ENCODE measurements at regions not wholly inside any gene's neighbourhood (a gene's known extent, or its start where the extent isn't known, plus 50 kb on each side); places are given as distances from the start of the nearest gene placed in this dataset.
A peak's percentile ranks its signal among the peaks of the same experiment; 100 is the strongest.

GRCh38 chrX:120773801-120774200 lies 101.9 kb downstream of the CT47B1 start:
- H3K23ac ChIP-seq (ENCODE audit: low read length), result no peak overlapping the region
- no peak overlapping the region for H3K4me2 ChIP-seq (ENCODE audit: low read length)
- H2BK5ac ChIP-seq (ENCODE audit: low read depth, low read length, poor library complexity), result no peak overlapping the region
- H3K9me3 ChIP-seq (ENCODE audit: insufficient read depth, low read depth, low read length), result no peaks in the 10 kb centered on the region
- no peak overlapping the region for H3K18ac ChIP-seq (ENCODE audit: low read length)
- H3K27me3 ChIP-seq (ENCODE audit: insufficient read depth, low read length), result no peaks in the 10 kb centered on the region
- H3K27ac ChIP-seq (ENCODE audit: low read depth, low read length), result no peak overlapping the region
- H3K79me1 ChIP-seq (ENCODE audit: low read length), result no peaks in the 10 kb centered on the region
- no peak overlapping the region for H2BK120ac ChIP-seq (ENCODE audit: insufficient read depth, low read length, poor library complexity)
- no peak overlapping the region for H4K91ac ChIP-seq (ENCODE audit: low read depth, low read length)
- H4K12ac ChIP-seq (ENCODE audit: low read depth, low read length), result no peak overlapping the region
- no peak overlapping the region for H3K9ac ChIP-seq (ENCODE audit: low read length)
- no peak overlapping the region for H2AFZ ChIP-seq (ENCODE audit: insufficient read depth, low read length, poor library complexity)
- no peak overlapping the region for H4K8ac ChIP-seq (ENCODE audit: low read depth, low read length)
- no peak for DNase-seq
- H3K36me3 ChIP-seq (ENCODE audit: control insufficient read depth in 1 of 2, insufficient read depth in 2 of 2, low read length in 2 of 2), result no peaks in the 10 kb centered on the region
- no peak overlapping the region for H3K14ac ChIP-seq (ENCODE audit: low read length)
- WGBS (ENCODE audit: extremely low coverage, insufficient coverage, insufficient read length), result no CpG with 5 or more reads among the region's 5 CpGs
- H3K4me1 ChIP-seq (ENCODE audit: control insufficient read depth in 1 of 2, insufficient read depth in 2 of 2, low read length in 2 of 2), result no peaks in the 10 kb centered on the region
- H2AK5ac ChIP-seq (ENCODE audit: low read length), result no peak overlapping the region
- no peak overlapping the region for H3K4me3 ChIP-seq (ENCODE audit: low read depth, low read length)
- no peak overlapping the region for H3K4ac ChIP-seq (ENCODE audit: low read depth, low read length)
- H2BK12ac ChIP-seq (ENCODE audit: low read length), result no peak overlapping the region
- no peaks in the 10 kb centered on the region for H3K79me2 ChIP-seq (ENCODE audit: control insufficient read depth, insufficient read depth, low read length, poor library complexity)

- no peaks in the 10 kb centered on the region for H3K36me3 ChIP-seq (ENCODE audit: control insufficient read depth in 1 of 2, insufficient read depth in 2 of 2, low read length in 2 of 2)
- H2AK5ac ChIP-seq (ENCODE audit: low read length), result no peak overlapping the region
- no peaks in the 10 kb centered on the region for H3K79me1 ChIP-seq (ENCODE audit: low read length)
- H4K8ac ChIP-seq (ENCODE audit: low read depth, low read length), result no peak overlapping the region
- no peak overlapping the region for H3K4me3 ChIP-seq (ENCODE audit: low read depth, low read length)
- H3K9ac ChIP-seq (ENCODE audit: low read length), result no peak overlapping the region
- H4K12ac ChIP-seq (ENCODE audit: low read depth, low read length), result no peak overlapping the region
- no peak overlapping the region for H3K14ac ChIP-seq (ENCODE audit: low read length)
- no peak overlapping the region for H2BK5ac ChIP-seq (ENCODE audit: low read depth, low read length, poor library complexity)
- H3K4ac ChIP-seq (ENCODE audit: low read depth, low read length), result no peak overlapping the region
- H3K23ac ChIP-seq (ENCODE audit: low read length), result no peak overlapping the region
- H4K91ac ChIP-seq (ENCODE audit: low read depth, low read length), result no peak overlapping the region
- no peak overlapping the region for H3K18ac ChIP-seq (ENCODE audit: low read length)
- H2BK12ac ChIP-seq (ENCODE audit: low read length), result no peak overlapping the region
- no peak overlapping the region for H3K4me2 ChIP-seq (ENCODE audit: low read length)
- peak; percentile 40 to 80 for DNase-seq
- H3K4me1 ChIP-seq (ENCODE audit: control insufficient read depth in 1 of 2, insufficient read depth in 2 of 2, low read length in 2 of 2), result no peaks in the 10 kb centered on the region
- no peak overlapping the region for H2BK120ac ChIP-seq (ENCODE audit: insufficient read depth, low read length, poor library complexity)
- no peak overlapping the region for H3K27ac ChIP-seq (ENCODE audit: low read depth, low read length)
- no peaks in the 10 kb centered on the region for H3K27me3 ChIP-seq (ENCODE audit: insufficient read depth, low read length)
- no peaks in the 10 kb centered on the region for H3K79me2 ChIP-seq (ENCODE audit: control insufficient read depth, insufficient read depth, low read length, poor library complexity)
- H3K9me3 ChIP-seq (ENCODE audit: insufficient read depth, low read depth, low read length), result no peaks in the 10 kb centered on the region
- no CpG with 5 or more reads among the region's 8 CpGs for WGBS (ENCODE audit: extremely low coverage, insufficient coverage, insufficient read length)
- no peak overlapping the region for H2AFZ ChIP-seq (ENCODE audit: insufficient read depth, low read length, poor library complexity)
Measured at GRCh38 chrX:120769576-120770341, 105.9 kb downstream of the CT47B1 start.

GRCh38 chrX:120768681-120769080 lies 107.0 kb downstream of the CT47B1 start:
- no peak overlapping the region for H2BK120ac ChIP-seq (ENCODE audit: insufficient read depth, low read length, poor library complexity)
- DNase-seq, result peak in 1 of 2 donors; percentile 37
- WGBS (ENCODE audit: extremely low coverage, insufficient coverage, insufficient read length), result no CpG with 5 or more reads among the region's 2 CpGs

GRCh38 chrX:120768254-120768653 lies 107.4 kb downstream of the CT47B1 start:
- Histone ChIP-seq H2BK12ac (ENCODE audit: low read length) (no peak overlapping the region), H3K23ac (ENCODE audit: low read length) (no peak overlapping the region), H3K36me3 (ENCODE audit: control insufficient read depth in 1 of 2, insufficient read depth in 2 of 2, low read length in 2 of 2) (no peaks in the 10 kb centered on the region), H2AK5ac (ENCODE audit: low read length) (no peak overlapping the region), H3K27me3 (ENCODE audit: insufficient read depth, low read length) (no peaks in the 10 kb centered on the region), H3K18ac (ENCODE audit: low read length) (no peak overlapping the region), H3K4me2 (ENCODE audit: low read length) (no peak overlapping the region), H3K79me1 (ENCODE audit: low read length) (no peaks in the 10 kb centered on the region), H3K4me1 (ENCODE audit: control insufficient read depth in 1 of 2, insufficient read depth in 2 of 2, low read length in 2 of 2) (no peaks in the 10 kb centered on the region), H3K79me2 (ENCODE audit: control insufficient read depth, insufficient read depth, low read length, poor library complexity) (no peaks in the 10 kb centered on the region), H3K9me3 (ENCODE audit: insufficient read depth, low read depth, low read length) (no peaks in the 10 kb centered on the region), H2BK120ac (ENCODE audit: insufficient read depth, low read length, poor library complexity) (no peak overlapping the region), H3K14ac (ENCODE audit: low read length) (no peak overlapping the region), H4K8ac (ENCODE audit: low read depth, low read length) (no peak overlapping the region), H4K12ac (ENCODE audit: low read depth, low read length) (no peak overlapping the region), H3K4me3 (ENCODE audit: low read depth, low read length) (no peak overlapping the region), H2BK5ac (ENCODE audit: low read depth, low read length, poor library complexity) (no peak overlapping the region), H3K27ac (ENCODE audit: low read depth, low read length) (no peak overlapping the region), H4K91ac (ENCODE audit: low read depth, low read length) (no peak overlapping the region), H3K4ac (ENCODE audit: low read depth, low read length) (no peak overlapping the region), H2AFZ (ENCODE audit: insufficient read depth, low read length, poor library complexity) (no peak overlapping the region), H3K9ac (ENCODE audit: low read length) (no peak overlapping the region)
- no peak for DNase-seq
- WGBS (ENCODE audit: extremely low coverage, insufficient coverage, insufficient read length), result no CpG with 5 or more reads among the region's 1 CpG

More at GRCh38 chrX:120768681-120769080, 107.0 kb downstream of the CT47B1 start:
- Histone ChIP-seq H2BK5ac (ENCODE audit: low read depth, low read length, poor library complexity) (no peak overlapping the region), H3K18ac (ENCODE audit: low read length) (no peak overlapping the region), H3K4me2 (ENCODE audit: low read length) (no peak overlapping the region), H3K4ac (ENCODE audit: low read depth, low read length) (no peak overlapping the region), H3K9ac (ENCODE audit: low read length) (no peak overlapping the region), H3K79me1 (ENCODE audit: low read length) (no peaks in the 10 kb centered on the region), H3K36me3 (ENCODE audit: control insufficient read depth in 1 of 2, insufficient read depth in 2 of 2, low read length in 2 of 2) (no peaks in the 10 kb centered on the region), H4K8ac (ENCODE audit: low read depth, low read length) (no peak overlapping the region), H4K91ac (ENCODE audit: low read depth, low read length) (no peak overlapping the region), H3K4me3 (ENCODE audit: low read depth, low read length) (no peak overlapping the region), H3K14ac (ENCODE audit: low read length) (no peak overlapping the region), H3K27ac (ENCODE audit: low read depth, low read length) (no peak overlapping the region), H2AK5ac (ENCODE audit: low read length) (no peak overlapping the region), H3K79me2 (ENCODE audit: control insufficient read depth, insufficient read depth, low read length, poor library complexity) (no peaks in the 10 kb centered on the region), H3K23ac (ENCODE audit: low read length) (no peak overlapping the region), H3K9me3 (ENCODE audit: insufficient read depth, low read depth, low read length) (no peaks in the 10 kb centered on the region), H2BK12ac (ENCODE audit: low read length) (no peak overlapping the region), H3K27me3 (ENCODE audit: insufficient read depth, low read length) (no peaks in the 10 kb centered on the region), H4K12ac (ENCODE audit: low read depth, low read length) (no peak overlapping the region), H2AFZ (ENCODE audit: insufficient read depth, low read length, poor library complexity) (no peak overlapping the region), H3K4me1 (ENCODE audit: control insufficient read depth in 1 of 2, insufficient read depth in 2 of 2, low read length in 2 of 2) (no peaks in the 10 kb centered on the region)

All from trophoblast cell (in vitro differentiated cells and primary cell).